C4-2B (cell line): ENCODE measurements at regions not wholly inside any gene's neighbourhood (a gene's known extent, or its start where the extent isn't known, plus 50 kb on each side); places are given as distances from the start of the nearest gene placed in this dataset.

ENCODE experiments used
- H3K27ac ChIP-seq: fragments of 450-650 bp; 2 replicates; pipeline ENCODE4 v1.5.1; 2017
- ZFX ChIP-seq: fragments of 450-650 bp; IDR thresholded peaks from 2 replicates; pipeline ENCODE4 v1.6.1; 2017
- TF ChIP-seq, protein P1 (sequence below): fragments of 450-650 bp; conservative IDR thresholded peaks from 2 replicates; pipeline ENCODE4 v1.5.1; 2017; ENCODE audit warnings: mild to moderate bottlenecking

DNA sequence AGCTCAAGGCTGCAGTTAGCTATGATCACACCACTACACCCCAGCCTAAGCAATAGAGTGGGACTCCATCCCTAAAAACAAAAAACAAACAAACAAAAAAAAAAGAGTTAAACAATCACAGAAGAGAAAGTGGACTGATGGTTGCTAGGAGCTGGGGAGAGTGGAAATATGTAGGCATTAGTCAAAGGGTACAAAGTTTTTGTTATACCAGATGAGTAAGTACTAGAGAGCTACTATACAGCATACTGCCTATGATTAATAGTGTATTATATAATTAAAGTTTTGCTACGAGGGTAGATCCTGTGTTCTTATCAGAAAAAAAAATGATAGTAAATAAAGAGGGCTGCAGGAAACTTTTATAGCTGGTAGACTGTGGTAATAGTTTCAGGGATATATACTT is 538.6 kb downstream of the ELAVL2 start:
- no peak for TF ChIP-seq ZFX
- TF ChIP-seq, protein P1, sequence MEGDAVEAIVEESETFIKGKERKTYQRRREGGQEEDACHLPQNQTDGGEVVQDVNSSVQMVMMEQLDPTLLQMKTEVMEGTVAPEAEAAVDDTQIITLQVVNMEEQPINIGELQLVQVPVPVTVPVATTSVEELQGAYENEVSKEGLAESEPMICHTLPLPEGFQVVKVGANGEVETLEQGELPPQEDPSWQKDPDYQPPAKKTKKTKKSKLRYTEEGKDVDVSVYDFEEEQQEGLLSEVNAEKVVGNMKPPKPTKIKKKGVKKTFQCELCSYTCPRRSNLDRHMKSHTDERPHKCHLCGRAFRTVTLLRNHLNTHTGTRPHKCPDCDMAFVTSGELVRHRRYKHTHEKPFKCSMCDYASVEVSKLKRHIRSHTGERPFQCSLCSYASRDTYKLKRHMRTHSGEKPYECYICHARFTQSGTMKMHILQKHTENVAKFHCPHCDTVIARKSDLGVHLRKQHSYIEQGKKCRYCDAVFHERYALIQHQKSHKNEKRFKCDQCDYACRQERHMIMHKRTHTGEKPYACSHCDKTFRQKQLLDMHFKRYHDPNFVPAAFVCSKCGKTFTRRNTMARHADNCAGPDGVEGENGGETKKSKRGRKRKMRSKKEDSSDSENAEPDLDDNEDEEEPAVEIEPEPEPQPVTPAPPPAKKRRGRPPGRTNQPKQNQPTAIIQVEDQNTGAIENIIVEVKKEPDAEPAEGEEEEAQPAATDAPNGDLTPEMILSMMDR: no peak
- H3K27ac ChIP-seq: no peak overlapping the region

DNA sequence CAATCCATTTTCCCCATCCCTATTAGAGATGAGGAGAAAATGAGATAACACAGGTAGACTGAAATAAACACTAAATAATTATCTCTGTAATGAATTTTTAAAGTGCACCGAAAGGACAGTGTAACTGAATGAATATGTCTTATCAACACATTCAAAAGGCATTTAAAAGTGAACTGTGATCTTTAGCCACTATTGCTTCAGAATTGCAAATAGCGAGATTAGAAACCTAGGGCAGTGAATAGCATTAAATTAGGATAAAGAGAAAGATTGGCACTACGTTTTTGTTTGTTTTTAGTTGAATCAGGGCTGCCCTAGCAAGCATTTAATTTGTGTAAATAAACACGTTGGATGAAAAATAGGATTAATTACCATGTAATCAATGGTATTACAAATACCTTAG is 537.5 kb downstream of the ELAVL2 start:
- H3K27ac ChIP-seq: no peak overlapping the region
- no peak for TF ChIP-seq ZFX
- TF ChIP-seq, protein P1: no peak

DNA sequence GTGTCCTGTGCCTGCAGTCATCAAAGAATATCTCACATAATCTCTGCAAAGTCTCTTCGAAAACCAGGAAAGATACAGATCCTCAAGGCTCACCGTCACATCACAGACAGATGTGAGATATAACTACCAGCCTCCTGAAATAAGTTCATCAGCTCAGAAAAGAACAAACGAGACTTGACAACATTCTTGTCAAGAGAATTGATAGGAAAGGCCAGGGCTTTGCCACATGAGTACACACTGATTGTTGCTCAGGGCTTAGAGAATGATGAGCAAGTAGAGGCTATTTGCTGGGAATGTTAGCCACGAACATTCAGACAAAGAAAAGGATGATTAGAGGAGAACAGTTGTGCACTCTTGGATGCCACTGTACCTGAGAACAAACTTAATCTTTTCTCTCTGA is 535.1 kb downstream of the ELAVL2 start:
- H3K27ac ChIP-seq: no peak overlapping the region
- TF ChIP-seq, protein P1: no peak
- no peak for TF ChIP-seq ZFX

DNA sequence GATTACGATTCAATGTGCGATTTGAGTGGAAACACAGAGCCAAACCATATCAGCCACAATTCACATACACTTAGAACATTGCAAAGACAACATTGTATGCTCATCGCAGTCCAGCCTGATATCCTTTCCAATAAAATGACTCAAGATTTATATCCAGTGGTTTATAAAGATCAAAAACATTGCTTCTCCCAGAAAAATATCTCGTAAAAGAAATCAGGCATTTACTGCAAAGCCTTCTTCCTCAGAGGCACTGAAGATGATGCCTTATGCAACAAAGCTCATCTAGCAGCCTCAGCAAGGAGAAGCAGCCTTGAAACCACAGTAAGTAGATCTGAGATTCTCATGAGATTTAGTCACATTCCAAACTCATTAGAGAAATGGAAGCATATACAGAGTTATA is 523.8 kb downstream of the ELAVL2 start:
- TF ChIP-seq, protein P1: no peak
- TF ChIP-seq ZFX: no peak
- H3K27ac ChIP-seq: no peak overlapping the region

DNA sequence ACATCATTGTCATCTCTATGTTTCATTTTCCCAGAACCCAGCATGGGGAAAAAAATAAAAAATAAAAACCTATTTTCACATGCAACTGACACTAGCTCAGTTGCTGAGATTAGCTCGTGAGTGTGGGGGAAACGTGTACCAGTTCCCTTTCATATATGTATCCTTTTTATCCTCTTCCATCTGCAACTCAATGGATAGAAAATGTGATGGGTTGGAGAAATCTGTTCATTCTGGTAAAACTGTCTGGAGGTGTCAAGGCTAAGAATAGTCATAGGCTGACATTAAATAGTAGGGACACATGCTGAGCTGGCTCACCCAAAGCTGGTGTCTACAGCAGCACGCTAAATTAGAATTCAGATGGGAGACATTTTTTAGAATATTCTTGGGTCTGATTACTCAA is 519.3 kb downstream of the ELAVL2 start:
- H3K27ac ChIP-seq: no peak overlapping the region
- TF ChIP-seq, protein P1: no peak
- TF ChIP-seq ZFX: no peak

DNA sequence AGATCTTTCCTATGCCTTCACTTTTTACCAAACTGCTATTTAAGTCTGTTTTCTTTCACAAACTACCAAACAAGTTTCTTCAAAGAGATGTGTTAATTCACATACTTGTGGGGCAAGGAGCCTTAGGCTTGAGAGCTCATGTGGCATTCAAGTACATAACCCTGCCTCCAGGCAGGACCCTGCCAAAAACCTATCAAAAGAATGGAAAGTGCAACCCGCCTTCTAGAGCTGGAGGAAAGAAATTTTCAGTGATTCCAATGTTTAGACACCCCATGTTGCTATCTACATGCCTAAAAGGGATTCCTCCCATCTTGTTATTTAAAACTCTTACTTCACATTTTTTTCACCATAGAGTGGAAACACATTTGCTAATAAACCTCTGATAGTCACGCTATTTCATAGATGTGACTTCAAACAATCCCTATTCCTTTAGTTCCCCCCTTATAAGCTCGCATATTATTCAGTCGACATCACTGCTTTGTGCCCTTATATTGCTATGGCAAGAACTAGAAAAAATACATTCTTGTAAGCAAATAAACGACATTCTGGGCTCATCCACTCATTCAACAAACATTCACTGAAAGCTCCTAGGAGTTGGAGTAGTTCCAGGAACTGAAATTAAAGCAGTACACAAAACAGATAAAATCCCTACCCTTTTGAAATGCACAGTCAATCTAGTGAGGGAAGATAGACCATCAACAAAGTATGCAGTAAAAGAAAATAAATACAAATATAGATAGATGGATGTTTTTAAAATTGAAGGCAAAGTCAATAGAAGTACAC is 518.1 kb downstream of the ELAVL2 start:
- H3K27ac ChIP-seq: no peak overlapping the region
- no peak for TF ChIP-seq ZFX
- TF ChIP-seq, protein P1: no peak

DNA sequence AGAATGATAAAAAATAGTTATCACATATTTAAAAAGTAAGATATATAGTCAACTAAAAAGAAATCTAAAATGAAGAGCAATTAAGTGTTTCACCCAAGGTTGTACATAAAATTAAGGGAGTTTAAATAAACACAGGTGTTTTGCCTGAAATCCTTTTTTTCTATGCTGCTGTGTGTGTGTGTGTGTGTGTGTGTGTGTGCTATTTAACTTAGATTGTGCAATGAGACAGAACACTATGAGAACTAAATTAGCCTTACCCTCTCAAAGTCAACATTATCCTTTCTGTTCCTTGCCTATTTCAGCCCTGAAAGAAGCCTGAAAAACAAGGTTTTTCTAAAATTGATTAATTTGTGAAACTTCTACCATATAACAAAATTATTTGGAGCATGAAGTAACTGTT is 516.2 kb downstream of the ELAVL2 start:
- TF ChIP-seq ZFX: no peak
- TF ChIP-seq, protein P1: no peak

More for the DNA sequence above, 516.2 kb downstream of the ELAVL2 start:
- H3K27ac ChIP-seq: no peak overlapping the region
